ENCODE measurements at regions not wholly inside any gene's neighbourhood (a gene's known extent, or its start where the extent isn't known, plus 50 kb on each side); places are given as distances from the start of the nearest gene placed in this dataset.
"Not testable (repeated sequence)": the region's sequence is repeated elsewhere in the genome, so short reads cannot be mapped to it uniquely, and the experiment has no call there.

GRCh38 chr14:58731465-58732293, 93.9 kb downstream of the DACT1 start:
- DNase-seq = no peak

GRCh38 chr14:58732387-58732786, 94.6 kb downstream of the DACT1 start:
- DNase-seq = no peak

- no peak for DNase-seq
Observed at GRCh38 chr14:58733451-58734208, 95.9 kb downstream of the DACT1 start.

- DNase-seq = no peak
Observed at GRCh38 chr14:58735596-58735995, 97.8 kb downstream of the DACT1 start.

GRCh38 chr14:58736606-58737005, 98.8 kb downstream of the DACT1 start:
- no peak for DNase-seq

GRCh38 chr14:58737511-58737910, 99.7 kb downstream of the DACT1 start:
- DNase-seq = no peak

GRCh38 chr14:58738189-58738836, 100.6 kb downstream of the DACT1 start:
- no peak for DNase-seq

GRCh38 chr14:58738876-58739275, 101.1 kb downstream of the DACT1 start:
- DNase-seq = no peak

GRCh38 chr14:58739674-58740073, 101.9 kb downstream of the DACT1 start:
- DNase-seq = no peak

- no peak for DNase-seq
Observed at GRCh38 chr14:58740379-58740935, 102.7 kb downstream of the DACT1 start.

GRCh38 chr14:58744801-58745394, 107.1 kb downstream of the DACT1 start:
- DNase-seq = no peak

GRCh38 chr14:58746261-58746660, 108.5 kb downstream of the DACT1 start:
- no peak for DNase-seq

GRCh38 chr14:58746701-58747100, 108.9 kb downstream of the DACT1 start:
- no peak for DNase-seq

GRCh38 chr14:58747181-58747580, 109.4 kb downstream of the DACT1 start:
- peak; percentile 81 for DNase-seq

- not testable (repeated sequence) for DNase-seq
Observed at GRCh38 chr14:58748251-58748650, 110.5 kb downstream of the DACT1 start.

- peak; percentile 78 for DNase-seq
Observed at GRCh38 chr14:58749066-58749669, 111.4 kb downstream of the DACT1 start.

- DNase-seq = no peak
Observed at GRCh38 chr14:58750321-58751269, 112.8 kb downstream of the DACT1 start.

GRCh38 chr14:58751788-58752187, 114.0 kb downstream of the DACT1 start:
- DNase-seq = no peak

GRCh38 chr14:58752289-58752688, 114.5 kb downstream of the DACT1 start:
- no peak for DNase-seq

- DNase-seq = peak; percentile 71
Observed at GRCh38 chr14:58752771-58753201, 115.0 kb downstream of the DACT1 start.

All from hematopoietic multipotent progenitor cell treated with erythropoietin and hydrocortisone succinate and interleukin-3 and kit ligand, for 6 days (in vitro differentiated cells).